ENCODE measurements at regions not wholly inside any gene's neighbourhood (a gene's known extent, or its start where the extent isn't known, plus 50 kb on each side); places are given as distances from the start of the nearest gene placed in this dataset.

- no peak for TF ChIP-seq ZSCAN12 (CRISPR knock-in tag; IDR thresholded peaks at IDR 0.05)
- no peak for TF ChIP-seq KDM2A (CRISPR knock-in tag; IDR thresholded peaks at IDR 0.05; ENCODE audit: borderline replicate concordance, low read depth)
- TF ChIP-seq, protein P1, sequence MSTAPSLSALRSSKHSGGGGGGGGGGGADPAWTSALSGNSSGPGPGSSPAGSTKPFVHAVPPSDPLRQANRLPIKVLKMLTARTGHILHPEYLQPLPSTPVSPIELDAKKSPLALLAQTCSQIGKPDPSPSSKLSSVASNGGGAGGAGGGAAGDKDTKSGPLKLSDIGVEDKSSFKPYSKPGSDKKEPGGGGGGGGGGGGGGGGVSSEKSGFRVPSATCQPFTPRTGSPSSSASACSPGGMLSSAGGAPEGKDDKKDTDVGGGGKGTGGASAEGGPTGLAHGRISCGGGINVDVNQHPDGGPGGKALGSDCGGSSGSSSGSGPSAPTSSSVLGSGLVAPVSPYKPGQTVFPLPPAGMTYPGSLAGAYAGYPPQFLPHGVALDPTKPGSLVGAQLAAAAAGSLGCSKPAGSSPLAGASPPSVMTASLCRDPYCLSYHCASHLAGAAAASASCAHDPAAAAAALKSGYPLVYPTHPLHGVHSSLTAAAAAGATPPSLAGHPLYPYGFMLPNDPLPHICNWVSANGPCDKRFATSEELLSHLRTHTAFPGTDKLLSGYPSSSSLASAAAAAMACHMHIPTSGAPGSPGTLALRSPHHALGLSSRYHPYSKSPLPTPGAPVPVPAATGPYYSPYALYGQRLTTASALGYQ (CRISPR knock-in tag; IDR thresholded peaks at IDR 0.05): peak; percentile 73
- no peak for TF ChIP-seq ZNF432 (CRISPR knock-in tag; IDR thresholded peaks at IDR 0.05; ENCODE audit: borderline replicate concordance)
- TF ChIP-seq ZNF780A (CRISPR knock-in tag; IDR thresholded peaks at IDR 0.05): no peak
- TF ChIP-seq CSRNP1 (CRISPR knock-in tag; IDR thresholded peaks at IDR 0.05): no peak
- TF ChIP-seq ZNF33A (CRISPR knock-in tag; IDR thresholded peaks at IDR 0.05; ENCODE audit: borderline replicate concordance): no peak
- TF ChIP-seq MED1 (CRISPR knock-in tag; IDR thresholded peaks at IDR 0.05): peak; percentile 66
- TF ChIP-seq SAP130 (CRISPR knock-in tag; IDR thresholded peaks at IDR 0.05; ENCODE audit: low read depth): no peak
- peak; percentile 92; the same call in 1 of the 2 replicates for TF ChIP-seq HMG20A (CRISPR knock-in tag; IDR thresholded peaks at IDR 0.05; ENCODE audit: borderline replicate concordance)
- no peak for TF ChIP-seq ZNF253 (CRISPR knock-in tag; IDR thresholded peaks at IDR 0.05; ENCODE audit: borderline replicate concordance)
- no peak for TF ChIP-seq GATA4 (IDR thresholded peaks at IDR 0.05; ENCODE audit: borderline replicate concordance, low read depth)
Observed at GRCh38 chr5:56388229-56388985, 155.3 kb upstream of the ANKRD55 start (continued).

All from HepG2 (cell line).